Peyer's patch (tissue), 4 donors: ENCODE measurements at regions not wholly inside any gene's neighbourhood (a gene's known extent, or its start where the extent isn't known, plus 50 kb on each side); places are given as distances from the start of the nearest gene placed in this dataset.

Experiments used
- POLR2A ChIP-seq, 2 donors: fragments of 450-650 bp; IDR thresholded peaks; one replicate each; pipeline ENCODE4 v1.5.1; 2017; ENCODE audit warnings: antibody characterized with exemption in 2 of 2, mild to moderate bottlenecking in 2 of 2, moderate library complexity in 2 of 2
- TF ChIP-seq, protein P1 (sequence below), 6 experiments: fragments of 450-650 bp in 4 of 6; fragments of 200-600 bp in 2 of 6; sonication (generic) in 1 of 6; IDR thresholded peaks; one replicate each; pipeline ENCODE4 v1.5.1; 2017 to 2019; ENCODE audit warnings: antibody characterized with exemption in 6 of 6, mild to moderate bottlenecking in 3 of 6, moderate library complexity in 1 of 6

DNA sequence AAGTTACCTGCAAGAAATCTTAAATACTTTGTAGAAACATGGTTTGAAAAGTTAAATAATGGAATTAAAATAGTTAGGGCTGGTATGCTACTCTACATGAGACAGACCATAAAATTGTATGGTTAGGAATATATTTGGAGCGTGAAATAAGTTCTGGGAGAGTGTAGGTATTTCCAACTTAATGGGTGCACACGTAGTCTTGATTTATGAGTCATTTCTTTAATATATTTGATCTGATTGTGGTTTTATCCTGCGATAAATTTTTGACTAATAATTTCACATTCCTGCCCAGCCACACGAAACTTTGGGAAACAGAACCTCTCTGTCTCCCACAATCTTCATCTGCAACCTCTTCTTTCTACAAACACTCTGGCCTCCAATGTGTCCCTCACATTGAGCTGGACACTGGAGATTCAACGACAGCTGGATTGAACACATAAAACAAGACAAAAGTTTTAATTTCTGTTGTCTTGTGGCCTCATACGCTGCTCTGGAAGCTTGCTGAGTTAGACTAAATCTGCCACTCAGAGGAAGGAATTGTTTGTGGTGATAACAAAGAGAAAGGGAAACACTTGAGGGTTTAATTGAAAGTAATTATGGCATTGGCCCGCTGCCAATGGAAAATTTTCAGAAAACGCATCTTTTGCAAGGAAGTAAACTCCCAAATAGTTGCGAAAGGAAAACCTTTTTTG lies 201.8 kb upstream of the ZNF608 start:
- TF ChIP-seq, protein P1, sequence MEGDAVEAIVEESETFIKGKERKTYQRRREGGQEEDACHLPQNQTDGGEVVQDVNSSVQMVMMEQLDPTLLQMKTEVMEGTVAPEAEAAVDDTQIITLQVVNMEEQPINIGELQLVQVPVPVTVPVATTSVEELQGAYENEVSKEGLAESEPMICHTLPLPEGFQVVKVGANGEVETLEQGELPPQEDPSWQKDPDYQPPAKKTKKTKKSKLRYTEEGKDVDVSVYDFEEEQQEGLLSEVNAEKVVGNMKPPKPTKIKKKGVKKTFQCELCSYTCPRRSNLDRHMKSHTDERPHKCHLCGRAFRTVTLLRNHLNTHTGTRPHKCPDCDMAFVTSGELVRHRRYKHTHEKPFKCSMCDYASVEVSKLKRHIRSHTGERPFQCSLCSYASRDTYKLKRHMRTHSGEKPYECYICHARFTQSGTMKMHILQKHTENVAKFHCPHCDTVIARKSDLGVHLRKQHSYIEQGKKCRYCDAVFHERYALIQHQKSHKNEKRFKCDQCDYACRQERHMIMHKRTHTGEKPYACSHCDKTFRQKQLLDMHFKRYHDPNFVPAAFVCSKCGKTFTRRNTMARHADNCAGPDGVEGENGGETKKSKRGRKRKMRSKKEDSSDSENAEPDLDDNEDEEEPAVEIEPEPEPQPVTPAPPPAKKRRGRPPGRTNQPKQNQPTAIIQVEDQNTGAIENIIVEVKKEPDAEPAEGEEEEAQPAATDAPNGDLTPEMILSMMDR (IDR thresholded peaks at IDR 0.05) = no peak
- no peak for TF ChIP-seq POLR2A (IDR thresholded peaks at IDR 0.05)
